ENCODE measurements at regions not wholly inside any gene's neighbourhood (a gene's known extent, or its start where the extent isn't known, plus 50 kb on each side); places are given as distances from the start of the nearest gene placed in this dataset.
"Not testable (repeated sequence)": the region's sequence is repeated elsewhere in the genome, so short reads cannot be mapped to it uniquely, and the experiment has no call there.

DNA sequence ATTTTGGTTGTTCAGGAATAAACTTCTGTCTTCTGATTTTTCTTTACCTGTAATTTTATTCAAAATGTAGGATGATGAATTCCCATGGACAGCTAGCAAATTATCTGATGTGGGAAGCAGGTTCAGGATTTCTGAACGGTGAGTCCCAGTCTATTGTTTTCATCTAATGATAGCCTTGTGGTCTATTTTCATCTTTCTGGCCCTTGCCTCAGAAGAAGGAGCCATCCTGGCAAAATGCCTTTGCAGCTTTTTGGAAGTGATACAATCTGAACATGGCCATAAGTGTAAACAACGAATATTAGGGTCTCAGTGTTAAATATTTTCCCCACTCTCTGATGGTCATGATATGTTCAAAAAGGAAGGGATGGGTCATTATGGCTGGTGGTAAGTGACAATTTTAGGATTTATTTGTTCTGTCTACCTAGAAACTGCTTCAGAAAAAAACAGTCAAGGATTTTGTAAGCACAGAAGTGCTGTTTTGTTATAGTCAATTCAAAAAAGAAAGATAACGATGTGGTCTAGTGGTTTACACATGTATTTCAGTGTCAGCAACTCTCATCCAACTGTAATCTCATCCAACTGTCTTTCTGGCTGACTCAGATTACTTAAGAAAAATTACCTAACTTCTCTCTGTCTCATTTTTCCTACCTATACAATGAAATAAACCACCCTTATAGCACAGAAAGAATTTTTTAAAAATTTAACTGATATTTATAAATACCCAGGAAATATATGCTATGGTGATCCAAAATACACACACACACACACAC lies 272.6 kb upstream of the ERBB4 start:
- no peaks in the 10 kb centered on the region for H3K9me3 Mint-ChIP-seq (ENCODE audit: low read depth, unreplicated experiment)
- H3K4me3 Mint-ChIP-seq (ENCODE audit: low read depth, unreplicated experiment), result no peak overlapping the region
- no peak for DNase-seq
- H3K36me3 Mint-ChIP-seq (ENCODE audit: insufficient read depth, unreplicated experiment), result no peaks in the 10 kb centered on the region
- H3K27ac Mint-ChIP-seq (ENCODE audit: unreplicated experiment), result no peak overlapping the region
- CTCF ChIA-PET, result no interaction called here
- H3K27me3 Mint-ChIP-seq (ENCODE audit: unreplicated experiment), result no peaks in the 10 kb centered on the region
- TF ChIP-seq, protein P1, sequence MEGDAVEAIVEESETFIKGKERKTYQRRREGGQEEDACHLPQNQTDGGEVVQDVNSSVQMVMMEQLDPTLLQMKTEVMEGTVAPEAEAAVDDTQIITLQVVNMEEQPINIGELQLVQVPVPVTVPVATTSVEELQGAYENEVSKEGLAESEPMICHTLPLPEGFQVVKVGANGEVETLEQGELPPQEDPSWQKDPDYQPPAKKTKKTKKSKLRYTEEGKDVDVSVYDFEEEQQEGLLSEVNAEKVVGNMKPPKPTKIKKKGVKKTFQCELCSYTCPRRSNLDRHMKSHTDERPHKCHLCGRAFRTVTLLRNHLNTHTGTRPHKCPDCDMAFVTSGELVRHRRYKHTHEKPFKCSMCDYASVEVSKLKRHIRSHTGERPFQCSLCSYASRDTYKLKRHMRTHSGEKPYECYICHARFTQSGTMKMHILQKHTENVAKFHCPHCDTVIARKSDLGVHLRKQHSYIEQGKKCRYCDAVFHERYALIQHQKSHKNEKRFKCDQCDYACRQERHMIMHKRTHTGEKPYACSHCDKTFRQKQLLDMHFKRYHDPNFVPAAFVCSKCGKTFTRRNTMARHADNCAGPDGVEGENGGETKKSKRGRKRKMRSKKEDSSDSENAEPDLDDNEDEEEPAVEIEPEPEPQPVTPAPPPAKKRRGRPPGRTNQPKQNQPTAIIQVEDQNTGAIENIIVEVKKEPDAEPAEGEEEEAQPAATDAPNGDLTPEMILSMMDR (IDR thresholded peaks at IDR 0.05; ENCODE audit: unreplicated experiment), result no peak
- BruUV-seq (replicated peaks), result no TSS peak
- no peaks in the 10 kb centered on the region for H3K4me1 Mint-ChIP-seq (ENCODE audit: low read depth, unreplicated experiment)
- intact Hi-C loops (cut with micrococcal nuclease; ENCODE audit: unreplicated experiment), result no loop called here

DNA sequence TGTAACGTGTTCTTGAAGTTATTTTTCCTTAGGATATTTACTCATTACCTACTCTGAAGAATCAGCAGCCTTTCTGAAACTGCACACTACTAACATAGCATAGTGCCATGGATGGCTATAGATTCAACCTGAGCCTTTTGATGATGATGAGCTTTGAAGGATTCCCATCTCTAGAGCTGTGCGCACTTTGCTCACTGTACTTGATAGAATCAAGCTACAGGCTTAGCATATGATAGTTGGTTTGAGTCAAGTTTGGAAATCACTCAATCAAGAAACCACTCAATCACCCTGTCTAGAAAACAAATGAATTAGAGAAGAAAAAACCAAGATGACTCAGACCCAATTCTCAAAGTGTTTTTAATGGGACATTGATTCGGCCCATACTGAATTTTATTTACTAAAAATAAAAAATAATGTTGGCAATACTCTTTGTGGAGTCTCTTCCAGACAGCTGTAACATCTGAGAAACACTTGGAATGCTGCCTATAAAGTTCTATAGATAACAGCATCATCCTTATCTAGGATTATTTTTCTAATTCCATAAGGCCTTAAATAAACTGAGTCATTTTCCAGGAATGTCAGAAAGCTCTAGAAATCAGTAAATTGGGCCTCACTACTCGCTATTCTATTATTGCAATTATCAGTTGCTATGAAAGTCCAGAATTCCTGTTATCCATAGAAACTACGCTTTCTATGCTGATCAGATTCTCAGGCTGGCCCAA lies 259.0 kb upstream of the ERBB4 start:
- H3K9me3 Mint-ChIP-seq (ENCODE audit: low read depth, unreplicated experiment), result no peaks in the 10 kb centered on the region
- no peak overlapping the region for H3K4me3 Mint-ChIP-seq (ENCODE audit: low read depth, unreplicated experiment)
- no peak for DNase-seq
- H3K27me3 Mint-ChIP-seq (ENCODE audit: unreplicated experiment), result no peaks in the 10 kb centered on the region
- intact Hi-C loops (cut with micrococcal nuclease; ENCODE audit: unreplicated experiment), result no loop called here
- TF ChIP-seq, protein P1 (IDR thresholded peaks at IDR 0.05; ENCODE audit: unreplicated experiment), result no peak
- no peaks in the 10 kb centered on the region for H3K4me1 Mint-ChIP-seq (ENCODE audit: low read depth, unreplicated experiment)
- no peak overlapping the region for H3K27ac Mint-ChIP-seq (ENCODE audit: unreplicated experiment)
- H3K36me3 Mint-ChIP-seq (ENCODE audit: insufficient read depth, unreplicated experiment), result no peaks in the 10 kb centered on the region
- BruUV-seq (replicated peaks), result no TSS peak
- CTCF ChIA-PET, result no interaction called here

DNA sequence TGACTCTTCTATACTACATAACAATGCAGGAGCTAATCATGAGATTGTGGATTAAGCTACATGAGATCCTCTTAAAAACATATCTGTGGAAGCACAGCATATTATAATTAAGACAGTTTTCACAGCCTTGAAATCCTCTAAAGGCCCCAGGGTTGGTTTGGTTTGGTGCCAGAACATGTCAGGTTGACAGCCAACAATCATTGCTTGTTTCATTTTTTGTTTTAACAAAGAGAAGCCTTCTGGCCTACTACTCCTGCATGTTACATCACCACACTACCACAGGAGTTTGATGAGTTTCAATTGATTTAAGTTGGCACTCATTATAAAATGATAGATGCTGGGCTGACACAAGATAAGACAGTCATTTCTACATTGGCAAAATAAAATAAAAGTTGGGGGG lies 255.9 kb upstream of the ERBB4 start:
- DNase-seq, result no peak
- H3K4me1 Mint-ChIP-seq (ENCODE audit: low read depth, unreplicated experiment), result no peaks in the 10 kb centered on the region
- H3K27ac Mint-ChIP-seq (ENCODE audit: unreplicated experiment), result no peak overlapping the region
- CTCF ChIA-PET, result no interaction called here
- no peaks in the 10 kb centered on the region for H3K27me3 Mint-ChIP-seq (ENCODE audit: unreplicated experiment)
- intact Hi-C loops (cut with micrococcal nuclease; ENCODE audit: unreplicated experiment), result no loop called here
- no peak overlapping the region for H3K4me3 Mint-ChIP-seq (ENCODE audit: low read depth, unreplicated experiment)
- no peaks in the 10 kb centered on the region for H3K36me3 Mint-ChIP-seq (ENCODE audit: insufficient read depth, unreplicated experiment)
- no TSS peak for BruUV-seq (replicated peaks)
- H3K9me3 Mint-ChIP-seq (ENCODE audit: low read depth, unreplicated experiment), result no peaks in the 10 kb centered on the region
- TF ChIP-seq, protein P1 (IDR thresholded peaks at IDR 0.05; ENCODE audit: unreplicated experiment), result no peak

DNA sequence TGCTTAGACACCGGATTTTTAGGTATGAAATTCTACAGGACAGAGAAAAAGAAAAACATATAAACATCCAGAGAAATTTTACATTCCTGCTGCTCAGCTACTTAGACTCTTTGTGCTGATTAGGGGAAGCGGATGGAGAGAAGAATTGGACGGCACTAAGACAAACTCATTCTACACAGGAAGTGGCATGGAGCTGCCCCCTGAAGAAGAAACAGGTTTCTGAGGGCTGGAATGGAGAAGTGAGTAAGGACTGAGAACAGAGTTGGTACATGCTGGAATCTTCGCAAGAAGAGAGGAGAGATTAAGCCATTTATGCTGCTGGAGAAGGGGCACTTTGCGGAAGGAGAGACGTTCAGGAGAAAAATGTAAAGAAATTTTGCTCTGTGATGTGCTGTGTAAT lies 253.0 kb upstream of the ERBB4 start:
- H3K9me3 Mint-ChIP-seq (ENCODE audit: low read depth, unreplicated experiment), result peaks cover 3% of the 10 kb centered on the region
- CTCF ChIA-PET, result no interaction called here
- no peak for DNase-seq
- no peaks in the 10 kb centered on the region for H3K36me3 Mint-ChIP-seq (ENCODE audit: insufficient read depth, unreplicated experiment)
- no peak overlapping the region for H3K27ac Mint-ChIP-seq (ENCODE audit: unreplicated experiment)
- no TSS peak for BruUV-seq (replicated peaks)
- no peaks in the 10 kb centered on the region for H3K4me1 Mint-ChIP-seq (ENCODE audit: low read depth, unreplicated experiment)
- TF ChIP-seq, protein P1 (IDR thresholded peaks at IDR 0.05; ENCODE audit: unreplicated experiment), result no peak
- intact Hi-C loops (cut with micrococcal nuclease; ENCODE audit: unreplicated experiment), result no loop called here
- no peak overlapping the region for H3K4me3 Mint-ChIP-seq (ENCODE audit: low read depth, unreplicated experiment)
- H3K27me3 Mint-ChIP-seq (ENCODE audit: unreplicated experiment), result no peaks in the 10 kb centered on the region

DNA sequence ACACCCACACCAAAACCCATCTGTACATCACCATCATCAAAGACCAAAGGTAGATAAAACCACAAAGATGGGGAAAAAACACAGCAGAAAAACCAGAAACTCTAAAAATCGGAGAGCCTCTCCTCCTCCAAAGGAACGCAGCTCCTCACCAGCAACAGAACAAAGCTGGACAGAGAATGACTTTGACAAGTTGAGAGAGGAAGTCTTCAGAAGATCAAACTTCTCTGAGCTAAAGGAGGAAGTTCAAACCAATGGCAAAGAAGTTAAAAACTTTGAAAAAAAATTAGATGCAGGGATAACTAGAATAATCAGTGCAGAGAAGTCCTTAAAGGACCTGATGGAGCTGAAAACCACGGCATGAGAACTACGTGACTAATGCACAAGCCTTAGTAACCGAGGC lies 247.5 kb upstream of the ERBB4 start:
- BruUV-seq (replicated peaks); H3K27me3 Mint-ChIP-seq (ENCODE audit: unreplicated experiment); CTCF ChIA-PET; H3K4me1 Mint-ChIP-seq (ENCODE audit: low read depth, unreplicated experiment); H3K4me3 Mint-ChIP-seq (ENCODE audit: low read depth, unreplicated experiment); H3K36me3 Mint-ChIP-seq (ENCODE audit: insufficient read depth, unreplicated experiment); H3K27ac Mint-ChIP-seq (ENCODE audit: unreplicated experiment); intact Hi-C loops (cut with micrococcal nuclease; ENCODE audit: unreplicated experiment); DNase-seq: not testable (repeated sequence)
- peaks cover 14% of the 10 kb centered on the region for H3K9me3 Mint-ChIP-seq (ENCODE audit: low read depth, unreplicated experiment)

Measured in Calu3 (cell line).